ENCODE measurements at regions not wholly inside any gene's neighbourhood (a gene's known extent, or its start where the extent isn't known, plus 50 kb on each side); places are given as distances from the start of the nearest gene placed in this dataset.
"Not testable (repeated sequence)": the region's sequence is repeated elsewhere in the genome, so short reads cannot be mapped to it uniquely, and the experiment has no call there.

- peaks cover 1% of the 10 kb centered on the region for H3K79me1 ChIP-seq (ENCODE audit: low read depth, low read length)
- H3K23ac ChIP-seq (ENCODE audit: low read depth, low read length, poor library complexity): no peak overlapping the region
- H3K4ac ChIP-seq (ENCODE audit: low read length): no peak overlapping the region
- peaks cover 0 to 13% (median 0%) of the 10 kb centered on the region in 3 experiments for H3K27me3 ChIP-seq (ENCODE audit: control insufficient read depth in 3 of 3, insufficient read depth in 3 of 3, low read depth in 1 of 3, low read length in 3 of 3)
- no peak overlapping the region for H2BK12ac ChIP-seq (ENCODE audit: low read length)
- no peak overlapping the region for H3K18ac ChIP-seq (ENCODE audit: low read length)
- H3K36me3 ChIP-seq (replicated peaks in 1 of 2; ENCODE audit: control insufficient read depth in 2 of 2, insufficient read depth in 2 of 2, low read length in 2 of 2): no peaks in the 10 kb centered on the region
- H3K4me3 ChIP-seq (ENCODE audit: low read length in 2 of 2): no peak overlapping the region
- H2AK5ac ChIP-seq (ENCODE audit: low read depth, low read length): no peak overlapping the region
- no peak overlapping the region for H2BK15ac ChIP-seq (ENCODE audit: low read length)
- H3K9me3 ChIP-seq (replicated peaks in 1 of 2; ENCODE audit: control insufficient read depth in 2 of 2, insufficient read depth in 1 of 2, low read depth in 1 of 2, low read length in 2 of 2): peaks cover 3 to 5% of the 10 kb centered on the region in 2 donors
- no peak overlapping the region for H3K4me2 ChIP-seq (ENCODE audit: insufficient read depth, low read length, poor library complexity, severe bottlenecking)
- H4K91ac ChIP-seq (ENCODE audit: low read depth, low read length, poor library complexity): no peak overlapping the region
- H3K27ac ChIP-seq (replicated peaks; ENCODE audit: low read length): no peak overlapping the region
- H3K9ac ChIP-seq (ENCODE audit: low read depth, low read length, poor library complexity): no peak overlapping the region
- no peak overlapping the region for H4K8ac ChIP-seq (ENCODE audit: low read depth, low read length)
- H2BK120ac ChIP-seq (ENCODE audit: low read depth, low read length): no peak overlapping the region
- peaks cover 9 to 18% of the 10 kb centered on the region in 2 donors for H3K4me1 ChIP-seq (ENCODE audit: control insufficient read depth in 2 of 2, insufficient read depth in 1 of 2, low read depth in 1 of 2, low read length in 2 of 2)
- H2AFZ ChIP-seq (ENCODE audit: low read length): no peak overlapping the region
- peak overlapping the region; percentile 68 for H2BK5ac ChIP-seq (ENCODE audit: low read length)
- no CpG with 5 or more reads among the region's 1 CpG for WGBS, 2 donors (ENCODE audit: extremely low coverage in 2 of 2, insufficient read length in 2 of 2, insufficient replicate concordance in 1 of 2)
- H3K14ac ChIP-seq (ENCODE audit: low read length): no peak overlapping the region
- no peak for DNase-seq (ENCODE audit: low spot score)
Measured at GRCh38 chr9:124122321-124122720, 110.8 kb downstream of the LHX2 start.

GRCh38 chr9:124122813-124123462 is 111.4 kb downstream of the LHX2 start:
- Histone ChIP-seq H3K18ac (ENCODE audit: low read length) (peak overlapping the region; percentile 27), H3K36me3 (replicated peaks in 1 of 2; ENCODE audit: control insufficient read depth in 2 of 2, insufficient read depth in 2 of 2, low read length in 2 of 2) (no peaks in the 10 kb centered on the region), H3K4ac (ENCODE audit: low read length) (no peak overlapping the region), H3K23ac (ENCODE audit: low read depth, low read length, poor library complexity) (no peak overlapping the region), H3K4me1 (ENCODE audit: control insufficient read depth in 2 of 2, insufficient read depth in 1 of 2, low read depth in 1 of 2, low read length in 2 of 2) (peaks cover 9 to 18% of the 10 kb centered on the region in 2 donors), H2BK12ac (ENCODE audit: low read length) (no peak overlapping the region), H2AK5ac (ENCODE audit: low read depth, low read length) (no peak overlapping the region), H2AFZ (ENCODE audit: low read length) (no peak overlapping the region), H3K79me1 (ENCODE audit: low read depth, low read length) (peaks cover 1% of the 10 kb centered on the region), H3K27me3 (ENCODE audit: control insufficient read depth in 3 of 3, insufficient read depth in 3 of 3, low read depth in 1 of 3, low read length in 3 of 3) (peaks cover 0 to 13% (median 0%) of the 10 kb centered on the region in 3 experiments), H3K27ac (replicated peaks; ENCODE audit: low read length) (no peak overlapping the region), H2BK15ac (ENCODE audit: low read length) (no peak overlapping the region), H4K91ac (ENCODE audit: low read depth, low read length, poor library complexity) (no peak overlapping the region), H2BK5ac (ENCODE audit: low read length) (peak overlapping the region; percentile 68), H3K9ac (ENCODE audit: low read depth, low read length, poor library complexity) (no peak overlapping the region), H3K4me3 (ENCODE audit: low read length in 2 of 2) (no peak overlapping the region), H3K14ac (ENCODE audit: low read length) (no peak overlapping the region), H2BK120ac (ENCODE audit: low read depth, low read length) (no peak overlapping the region), H3K9me3 (replicated peaks in 1 of 2; ENCODE audit: control insufficient read depth in 2 of 2, insufficient read depth in 1 of 2, low read depth in 1 of 2, low read length in 2 of 2) (peaks cover 3 to 5% of the 10 kb centered on the region in 2 donors), H3K4me2 (ENCODE audit: insufficient read depth, low read length, poor library complexity, severe bottlenecking) (no peak overlapping the region), H4K8ac (ENCODE audit: low read depth, low read length) (no peak overlapping the region)
- no CpG with 5 or more reads among the region's 3 CpGs for WGBS, 2 donors (ENCODE audit: extremely low coverage in 2 of 2, insufficient read length in 2 of 2, insufficient replicate concordance in 1 of 2)
- no peak for DNase-seq (ENCODE audit: low spot score)

- H3K27ac ChIP-seq (replicated peaks; ENCODE audit: low read length); H3K9me3 ChIP-seq (replicated peaks in 1 of 2; ENCODE audit: control insufficient read depth in 2 of 2, insufficient read depth in 1 of 2, low read depth in 1 of 2, low read length in 2 of 2); H3K27me3 ChIP-seq (ENCODE audit: control insufficient read depth in 3 of 3, insufficient read depth in 3 of 3, low read depth in 1 of 3, low read length in 3 of 3); H3K4me3 ChIP-seq (ENCODE audit: low read length in 2 of 2); H4K8ac ChIP-seq (ENCODE audit: low read depth, low read length); DNase-seq (ENCODE audit: low spot score); H3K14ac ChIP-seq (ENCODE audit: low read length); H3K23ac ChIP-seq (ENCODE audit: low read depth, low read length, poor library complexity); H3K9ac ChIP-seq (ENCODE audit: low read depth, low read length, poor library complexity); H3K18ac ChIP-seq (ENCODE audit: low read length); H2AK5ac ChIP-seq (ENCODE audit: low read depth, low read length); H3K79me1 ChIP-seq (ENCODE audit: low read depth, low read length); H2AFZ ChIP-seq (ENCODE audit: low read length); H4K91ac ChIP-seq (ENCODE audit: low read depth, low read length, poor library complexity); H2BK15ac ChIP-seq (ENCODE audit: low read length); H3K4ac ChIP-seq (ENCODE audit: low read length); H3K36me3 ChIP-seq (replicated peaks in 1 of 2; ENCODE audit: control insufficient read depth in 2 of 2, insufficient read depth in 2 of 2, low read length in 2 of 2); H2BK12ac ChIP-seq (ENCODE audit: low read length); H2BK120ac ChIP-seq (ENCODE audit: low read depth, low read length); H3K4me2 ChIP-seq (ENCODE audit: insufficient read depth, low read length, poor library complexity, severe bottlenecking); H2BK5ac ChIP-seq (ENCODE audit: low read length): not testable (repeated sequence)
- peaks cover 9 to 16% of the 10 kb centered on the region in 2 donors for H3K4me1 ChIP-seq (ENCODE audit: control insufficient read depth in 2 of 2, insufficient read depth in 1 of 2, low read depth in 1 of 2, low read length in 2 of 2)
- no CpG with 5 or more reads among the region's 1 CpG for WGBS, 2 donors (ENCODE audit: extremely low coverage in 2 of 2, insufficient read length in 2 of 2, insufficient replicate concordance in 1 of 2)
Measured at GRCh38 chr9:124123621-124124020, 112.1 kb downstream of the LHX2 start.

GRCh38 chr9:124124729-124125650 is 113.4 kb downstream of the LHX2 start:
- DNase-seq (ENCODE audit: low spot score): no peak
- H3K9me3 ChIP-seq (replicated peaks in 1 of 2; ENCODE audit: control insufficient read depth in 2 of 2, insufficient read depth in 1 of 2, low read depth in 1 of 2, low read length in 2 of 2): peaks cover 3 to 5% of the 10 kb centered on the region in 2 donors
- H2BK12ac ChIP-seq (ENCODE audit: low read length): peak overlapping the region; percentile 26
- peak overlapping the region; percentile 32 for H3K23ac ChIP-seq (ENCODE audit: low read depth, low read length, poor library complexity)
- peak overlapping the region; percentile 11 for H2BK15ac ChIP-seq (ENCODE audit: low read length)
- WGBS, 2 donors (ENCODE audit: extremely low coverage in 2 of 2, insufficient read length in 2 of 2, insufficient replicate concordance in 1 of 2): no CpG with 5 or more reads among the region's 19 CpGs
- peak overlapping the region; percentile 5 for H2AK5ac ChIP-seq (ENCODE audit: low read depth, low read length)
- peak overlapping the region; percentile 2 for H2BK5ac ChIP-seq (ENCODE audit: low read length)
- peak overlapping the region; percentile 58 for H3K27ac ChIP-seq (replicated peaks; ENCODE audit: low read length)
- H3K36me3 ChIP-seq (replicated peaks in 1 of 2; ENCODE audit: control insufficient read depth in 2 of 2, insufficient read depth in 2 of 2, low read length in 2 of 2): no peaks in the 10 kb centered on the region
- no peak overlapping the region for H2BK120ac ChIP-seq (ENCODE audit: low read depth, low read length)
- H3K4me3 ChIP-seq (ENCODE audit: low read length in 2 of 2): peak overlapping the region in 1 of 2 donors; percentile 60
- no peak overlapping the region for H4K8ac ChIP-seq (ENCODE audit: low read depth, low read length)
- peak overlapping the region; percentile 14 for H3K9ac ChIP-seq (ENCODE audit: low read depth, low read length, poor library complexity)
- peak overlapping the region; percentile 37 for H3K4me2 ChIP-seq (ENCODE audit: insufficient read depth, low read length, poor library complexity, severe bottlenecking)
- H3K4me1 ChIP-seq (ENCODE audit: control insufficient read depth in 2 of 2, insufficient read depth in 1 of 2, low read depth in 1 of 2, low read length in 2 of 2): peaks cover 9 to 14% of the 10 kb centered on the region in 2 donors
- H3K14ac ChIP-seq (ENCODE audit: low read length): peak overlapping the region; percentile 10
- H3K27me3 ChIP-seq (ENCODE audit: control insufficient read depth in 3 of 3, insufficient read depth in 3 of 3, low read depth in 1 of 3, low read length in 3 of 3): peaks cover 0 to 12% (median 0%) of the 10 kb centered on the region in 3 experiments
- H3K79me1 ChIP-seq (ENCODE audit: low read depth, low read length): peaks cover 1% of the 10 kb centered on the region
- no peak overlapping the region for H3K4ac ChIP-seq (ENCODE audit: low read length)
- H4K91ac ChIP-seq (ENCODE audit: low read depth, low read length, poor library complexity): no peak overlapping the region
- H3K18ac ChIP-seq (ENCODE audit: low read length): peak overlapping the region; percentile 95
- peak overlapping the region; percentile 67 for H2AFZ ChIP-seq (ENCODE audit: low read length)

Measured in neuronal stem cell (in vitro differentiated cells).